ENCODE measurements at regions not wholly inside any gene's neighbourhood (a gene's known extent, or its start where the extent isn't known, plus 50 kb on each side); places are given as distances from the start of the nearest gene placed in this dataset.

DNA sequence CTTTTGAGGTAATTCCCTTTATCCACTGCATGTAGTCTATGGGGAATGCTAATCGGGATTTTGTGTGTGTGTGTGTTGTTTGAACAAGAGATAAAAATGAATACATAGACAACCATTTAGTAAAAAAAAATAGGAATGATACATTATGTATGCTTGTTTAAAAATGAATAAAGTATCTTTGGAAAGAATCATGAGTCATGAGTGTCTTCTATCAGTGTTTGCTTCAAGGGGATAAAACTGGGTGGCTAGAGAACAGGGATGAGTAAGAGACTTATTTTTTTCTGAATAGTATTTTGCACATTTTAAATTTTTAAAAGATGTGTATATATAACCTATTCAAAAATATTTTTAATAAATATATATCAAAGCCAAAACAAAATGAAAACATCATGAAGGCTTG is 839.4 kb upstream of the ADGRL4 start:
- no peak for DNase-seq (ENCODE audit: low spot score)
- in situ Hi-C loops (cut with MboI; ENCODE audit: low sequenced_read_pairs, unreplicated experiment): no loop called here
- TF ChIP-seq, protein P1, sequence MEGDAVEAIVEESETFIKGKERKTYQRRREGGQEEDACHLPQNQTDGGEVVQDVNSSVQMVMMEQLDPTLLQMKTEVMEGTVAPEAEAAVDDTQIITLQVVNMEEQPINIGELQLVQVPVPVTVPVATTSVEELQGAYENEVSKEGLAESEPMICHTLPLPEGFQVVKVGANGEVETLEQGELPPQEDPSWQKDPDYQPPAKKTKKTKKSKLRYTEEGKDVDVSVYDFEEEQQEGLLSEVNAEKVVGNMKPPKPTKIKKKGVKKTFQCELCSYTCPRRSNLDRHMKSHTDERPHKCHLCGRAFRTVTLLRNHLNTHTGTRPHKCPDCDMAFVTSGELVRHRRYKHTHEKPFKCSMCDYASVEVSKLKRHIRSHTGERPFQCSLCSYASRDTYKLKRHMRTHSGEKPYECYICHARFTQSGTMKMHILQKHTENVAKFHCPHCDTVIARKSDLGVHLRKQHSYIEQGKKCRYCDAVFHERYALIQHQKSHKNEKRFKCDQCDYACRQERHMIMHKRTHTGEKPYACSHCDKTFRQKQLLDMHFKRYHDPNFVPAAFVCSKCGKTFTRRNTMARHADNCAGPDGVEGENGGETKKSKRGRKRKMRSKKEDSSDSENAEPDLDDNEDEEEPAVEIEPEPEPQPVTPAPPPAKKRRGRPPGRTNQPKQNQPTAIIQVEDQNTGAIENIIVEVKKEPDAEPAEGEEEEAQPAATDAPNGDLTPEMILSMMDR (IDR thresholded peaks at IDR 0.05; ENCODE audit: borderline replicate concordance, control extremely low read depth, extremely low read depth, insufficient read depth, missing control alignments): no peak

DNA sequence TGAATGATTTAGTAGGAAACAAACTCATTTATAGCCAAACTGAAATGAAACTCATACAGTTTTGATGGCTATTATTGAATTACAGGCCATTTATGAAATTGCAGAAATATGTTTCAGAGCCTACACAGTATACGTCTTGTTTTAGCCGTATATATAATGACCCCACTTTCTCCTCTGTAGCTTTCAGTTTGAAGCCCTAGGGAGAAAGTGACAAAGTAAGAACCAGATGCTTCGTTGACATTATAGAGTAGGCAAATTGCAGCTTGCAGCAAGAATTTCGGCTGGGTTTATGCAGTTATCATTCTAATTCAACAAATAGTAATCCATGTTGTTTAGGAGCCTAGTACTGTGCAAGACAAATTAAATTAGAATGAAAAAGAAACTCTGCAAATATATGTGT is 836.3 kb upstream of the ADGRL4 start:
- in situ Hi-C loops (cut with MboI; ENCODE audit: low sequenced_read_pairs, unreplicated experiment): no loop called here
- no peak for DNase-seq (ENCODE audit: low spot score)
- TF ChIP-seq, protein P1 (IDR thresholded peaks at IDR 0.05; ENCODE audit: borderline replicate concordance, control extremely low read depth, extremely low read depth, insufficient read depth, missing control alignments): no peak

DNA sequence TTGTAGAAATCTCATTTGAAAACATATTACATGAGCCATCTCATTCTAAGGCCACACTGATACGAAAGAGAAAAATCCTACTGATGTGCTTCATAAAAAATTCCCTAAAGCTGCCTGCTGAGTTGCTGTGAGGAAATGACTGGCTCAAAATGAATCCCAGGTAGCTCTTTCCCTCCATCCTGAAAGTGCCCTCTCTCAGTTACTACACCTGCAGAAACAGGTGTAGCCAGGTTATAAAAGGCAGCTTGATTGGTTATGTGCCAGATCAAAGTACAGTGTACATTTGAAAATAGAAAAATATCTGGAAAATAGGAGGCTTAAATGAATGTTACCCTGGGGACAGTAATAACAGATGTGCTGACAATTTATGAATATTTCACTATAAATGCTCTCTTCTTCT is 833.4 kb upstream of the ADGRL4 start:
- no peak for DNase-seq (ENCODE audit: low spot score)
- in situ Hi-C loops (cut with MboI; ENCODE audit: low sequenced_read_pairs, unreplicated experiment): no loop called here
- TF ChIP-seq, protein P1 (IDR thresholded peaks at IDR 0.05; ENCODE audit: borderline replicate concordance, control extremely low read depth, extremely low read depth, insufficient read depth, missing control alignments): no peak

DNA sequence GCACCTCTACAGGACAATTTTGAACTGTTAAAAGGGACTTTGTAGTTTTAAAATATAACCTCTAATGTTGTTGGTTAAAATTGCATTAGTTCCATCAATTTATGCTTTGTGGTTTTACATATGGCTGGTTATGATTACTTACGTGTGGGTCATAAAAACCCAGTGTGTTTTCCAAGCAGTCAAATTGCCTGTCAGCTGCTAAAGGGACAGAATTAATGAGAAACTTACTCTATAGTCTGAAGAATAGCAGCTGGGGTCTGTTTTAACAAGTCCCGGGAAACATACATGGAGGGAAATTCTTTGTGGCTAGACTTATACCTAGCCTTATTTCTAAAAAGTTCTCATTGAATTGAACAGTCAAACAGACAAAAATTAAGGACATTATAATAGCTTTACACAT is 820.9 kb upstream of the ADGRL4 start:
- in situ Hi-C loops (cut with MboI; ENCODE audit: low sequenced_read_pairs, unreplicated experiment): no loop called here
- TF ChIP-seq, protein P1 (IDR thresholded peaks at IDR 0.05; ENCODE audit: borderline replicate concordance, control extremely low read depth, extremely low read depth, insufficient read depth, missing control alignments): no peak

DNA sequence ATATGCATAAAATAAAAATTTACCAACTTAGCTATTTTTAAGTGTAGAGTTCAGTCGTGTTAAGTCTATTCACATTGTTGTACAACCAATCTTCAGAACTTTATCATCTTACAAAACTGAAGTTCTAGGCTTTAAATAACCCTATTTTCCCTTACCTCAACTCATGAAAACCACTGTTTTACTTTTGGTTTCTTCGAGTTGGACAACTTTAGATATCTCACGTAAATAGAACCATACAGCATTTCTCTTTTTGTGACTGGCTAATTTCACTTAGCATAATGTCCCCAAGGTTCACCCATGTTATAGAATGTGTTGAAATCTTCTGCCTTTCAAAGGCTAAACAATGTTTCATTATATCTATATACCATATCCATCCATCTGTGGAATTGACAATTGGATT is 819.0 kb upstream of the ADGRL4 start:
- in situ Hi-C loops (cut with MboI; ENCODE audit: low sequenced_read_pairs, unreplicated experiment): no loop called here
- peak; percentile 7 for DNase-seq (ENCODE audit: low spot score)

More for the DNA sequence above, 820.9 kb upstream of the ADGRL4 start:
- DNase-seq (ENCODE audit: low spot score): no peak

DNA sequence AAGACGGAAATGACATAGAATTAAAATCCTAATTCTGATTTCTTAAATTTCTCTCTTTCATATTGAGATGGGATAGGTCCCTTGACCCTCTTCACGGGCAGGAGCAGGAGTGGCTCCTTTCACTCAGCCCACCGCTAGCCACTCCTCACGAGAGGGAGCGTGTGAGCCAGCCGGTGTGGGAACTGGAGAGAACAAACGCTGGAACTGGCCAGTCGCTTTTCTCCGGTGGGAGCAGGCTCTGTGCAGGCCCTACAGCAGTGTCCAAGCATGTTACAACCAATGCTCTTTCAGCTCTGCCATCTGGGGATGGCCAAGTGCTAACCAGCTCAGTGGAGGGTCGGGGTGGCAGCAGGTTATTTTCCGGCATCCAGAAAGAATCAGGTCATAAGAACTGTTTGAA is 815.5 kb upstream of the ADGRL4 start:
- no peak for DNase-seq (ENCODE audit: low spot score)
- in situ Hi-C loops (cut with MboI; ENCODE audit: low sequenced_read_pairs, unreplicated experiment): no loop called here
- TF ChIP-seq, protein P1 (IDR thresholded peaks at IDR 0.05; ENCODE audit: borderline replicate concordance, control extremely low read depth, extremely low read depth, insufficient read depth, missing control alignments): no peak

More for the DNA sequence above, 819.0 kb upstream of the ADGRL4 start:
- TF ChIP-seq, protein P1 (IDR thresholded peaks at IDR 0.05; ENCODE audit: borderline replicate concordance, control extremely low read depth, extremely low read depth, insufficient read depth, missing control alignments): no peak

DNA sequence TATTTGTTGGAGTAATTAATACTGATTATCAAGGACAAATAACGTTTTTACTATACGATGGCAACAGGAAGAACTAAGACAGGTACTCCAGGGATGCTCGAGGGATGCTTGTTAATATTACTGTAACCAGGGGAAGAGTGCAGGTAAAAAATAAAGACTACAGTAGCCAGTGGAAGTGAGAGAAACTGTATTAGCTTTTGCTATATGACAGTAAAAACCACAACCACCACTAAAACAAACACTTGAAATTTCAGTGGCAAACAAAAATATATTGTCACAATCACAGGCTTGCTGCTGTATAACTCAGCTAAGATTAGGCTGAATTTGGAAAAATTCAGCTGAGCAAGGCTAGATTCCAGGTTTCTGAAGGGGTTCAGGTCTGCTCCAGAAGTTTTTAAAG is 812.6 kb upstream of the ADGRL4 start:
- no peak for DNase-seq (ENCODE audit: low spot score)
- TF ChIP-seq, protein P1 (IDR thresholded peaks at IDR 0.05; ENCODE audit: borderline replicate concordance, control extremely low read depth, extremely low read depth, insufficient read depth, missing control alignments): no peak
- in situ Hi-C loops (cut with MboI; ENCODE audit: low sequenced_read_pairs, unreplicated experiment): no loop called here
